ENCODE measurements at regions not wholly inside any gene's neighbourhood (a gene's known extent, or its start where the extent isn't known, plus 50 kb on each side); places are given as distances from the start of the nearest gene placed in this dataset.
"Not testable (repeated sequence)": the region's sequence is repeated elsewhere in the genome, so short reads cannot be mapped to it uniquely, and the experiment has no call there.

GRCh38 chr9:79395228-79395627 lies 176.5 kb upstream of the TLE4 start:
- Histone ChIP-seq H3K36me3 (no peaks in the 10 kb centered on the region), H3K4me3 (no peak overlapping the region), H3K27me3 (no peaks in the 10 kb centered on the region), H3K9me3 (no peaks in the 10 kb centered on the region)
- no peak for DNase-seq

- no peak for DNase-seq
- H3K9me3 ChIP-seq, result no peaks in the 10 kb centered on the region
- H3K27me3 ChIP-seq, result no peaks in the 10 kb centered on the region
- no peaks in the 10 kb centered on the region for H3K36me3 ChIP-seq
- H3K4me3 ChIP-seq, result no peak overlapping the region
These were observed 176.0 kb upstream of the TLE4 start for GRCh38 chr9:79395755-79396154.

GRCh38 chr9:79396168-79396567 lies 175.6 kb upstream of the TLE4 start:
- no peak for DNase-seq
- Histone ChIP-seq H3K27me3 (no peaks in the 10 kb centered on the region), H3K9me3 (no peaks in the 10 kb centered on the region), H3K36me3 (no peaks in the 10 kb centered on the region), H3K4me3 (no peak overlapping the region)

GRCh38 chr9:79403495-79403894 lies 168.3 kb upstream of the TLE4 start:
- H3K27me3 ChIP-seq, result no peaks in the 10 kb centered on the region
- H3K4me3 ChIP-seq, result no peak overlapping the region
- no peak for DNase-seq
- no peaks in the 10 kb centered on the region for H3K36me3 ChIP-seq
- no peaks in the 10 kb centered on the region for H3K9me3 ChIP-seq

- Histone ChIP-seq H3K4me3 (no peak overlapping the region), H3K9me3 (no peaks in the 10 kb centered on the region), H3K36me3 (no peaks in the 10 kb centered on the region), H3K27me3 (no peaks in the 10 kb centered on the region)
- no peak for DNase-seq
These were observed 163.6 kb upstream of the TLE4 start for GRCh38 chr9:79408200-79408599.

GRCh38 chr9:79408617-79409016 lies 163.1 kb upstream of the TLE4 start:
- DNase-seq, result no peak

GRCh38 chr9:79409182-79409823 lies 162.5 kb upstream of the TLE4 start:
- no peaks in the 10 kb centered on the region for H3K27me3 ChIP-seq

More at GRCh38 chr9:79408617-79409016, 163.1 kb upstream of the TLE4 start:
- H3K27me3 ChIP-seq, result no peaks in the 10 kb centered on the region
- no peaks in the 10 kb centered on the region for H3K36me3 ChIP-seq
- H3K4me3 ChIP-seq, result no peak overlapping the region
- no peaks in the 10 kb centered on the region for H3K9me3 ChIP-seq

GRCh38 chr9:79425840-79426239 lies 145.9 kb upstream of the TLE4 start:
- DNase-seq, result no peak
- Histone ChIP-seq H3K4me3 (no peak overlapping the region), H3K9me3 (no peaks in the 10 kb centered on the region), H3K27me3 (no peaks in the 10 kb centered on the region), H3K36me3 (no peaks in the 10 kb centered on the region)

More at GRCh38 chr9:79409182-79409823, 162.5 kb upstream of the TLE4 start:
- no peaks in the 10 kb centered on the region for H3K36me3 ChIP-seq
- no peak for DNase-seq
- H3K9me3 ChIP-seq, result no peaks in the 10 kb centered on the region
- no peak overlapping the region for H3K4me3 ChIP-seq

- Histone ChIP-seq H3K27me3 (no peaks in the 10 kb centered on the region), H3K4me3 (no peak overlapping the region), H3K9me3 (no peaks in the 10 kb centered on the region), H3K36me3 (no peaks in the 10 kb centered on the region)
- no peak for DNase-seq
These were observed 143.3 kb upstream of the TLE4 start for GRCh38 chr9:79428422-79428821.

GRCh38 chr9:79430619-79431018 lies 141.1 kb upstream of the TLE4 start:
- Histone ChIP-seq H3K4me3 (no peak overlapping the region), H3K36me3 (no peaks in the 10 kb centered on the region), H3K27me3 (no peaks in the 10 kb centered on the region), H3K9me3 (no peaks in the 10 kb centered on the region)
- DNase-seq, result no peak

- Histone ChIP-seq H3K27me3 (no peaks in the 10 kb centered on the region), H3K36me3 (no peaks in the 10 kb centered on the region), H3K4me3 (no peak overlapping the region), H3K9me3 (no peaks in the 10 kb centered on the region)
- no peak for DNase-seq
These were observed 140.6 kb upstream of the TLE4 start for GRCh38 chr9:79431019-79431679.

GRCh38 chr9:79432485-79432884 lies 139.3 kb upstream of the TLE4 start:
- DNase-seq, result no peak
- H3K36me3 ChIP-seq, result no peaks in the 10 kb centered on the region
- H3K4me3 ChIP-seq, result no peak overlapping the region
- no peaks in the 10 kb centered on the region for H3K27me3 ChIP-seq
- no peaks in the 10 kb centered on the region for H3K9me3 ChIP-seq

GRCh38 chr9:79433703-79434102 lies 138.1 kb upstream of the TLE4 start:
- H3K4me3 ChIP-seq, result no peak overlapping the region
- no peaks in the 10 kb centered on the region for H3K36me3 ChIP-seq
- H3K9me3 ChIP-seq, result no peaks in the 10 kb centered on the region
- H3K27me3 ChIP-seq, result no peaks in the 10 kb centered on the region
- peak; percentile 20 for DNase-seq

- H3K9me3 ChIP-seq, H3K27me3 ChIP-seq, H3K4me3 ChIP-seq, DNase-seq, H3K36me3 ChIP-seq: not testable (repeated sequence)
These were observed 132.5 kb upstream of the TLE4 start for GRCh38 chr9:79439221-79439620.

- DNase-seq, result no peak
- no peaks in the 10 kb centered on the region for H3K36me3 ChIP-seq
- no peaks in the 10 kb centered on the region for H3K27me3 ChIP-seq
- no peak overlapping the region for H3K4me3 ChIP-seq
- no peaks in the 10 kb centered on the region for H3K9me3 ChIP-seq
These were observed 125.0 kb upstream of the TLE4 start for GRCh38 chr9:79446523-79447307.

GRCh38 chr9:79447308-79447605 lies 124.5 kb upstream of the TLE4 start:
- H3K9me3 ChIP-seq, result no peaks in the 10 kb centered on the region
- H3K36me3 ChIP-seq, result no peaks in the 10 kb centered on the region
- no peak overlapping the region for H3K4me3 ChIP-seq
- DNase-seq, result no peak
- no peaks in the 10 kb centered on the region for H3K27me3 ChIP-seq

- no peak overlapping the region for H3K4me3 ChIP-seq
- H3K36me3 ChIP-seq, result no peaks in the 10 kb centered on the region
- H3K27me3 ChIP-seq, result no peaks in the 10 kb centered on the region
- H3K9me3 ChIP-seq, result no peaks in the 10 kb centered on the region
- no peak for DNase-seq
These were observed 124.0 kb upstream of the TLE4 start for GRCh38 chr9:79447762-79448161.

GRCh38 chr9:79452265-79452664 lies 119.5 kb upstream of the TLE4 start:
- Histone ChIP-seq H3K4me3 (no peak overlapping the region), H3K36me3 (no peaks in the 10 kb centered on the region), H3K27me3 (no peaks in the 10 kb centered on the region), H3K9me3 (no peaks in the 10 kb centered on the region)
- DNase-seq, result no peak
